ENCODE measurements at regions not wholly inside any gene's neighbourhood (a gene's known extent, or its start where the extent isn't known, plus 50 kb on each side); places are given as distances from the start of the nearest gene placed in this dataset.
"Not testable (repeated sequence)": the region's sequence is repeated elsewhere in the genome, so short reads cannot be mapped to it uniquely, and the experiment has no call there.

- ChIA-PET POLR2A (no interaction called here), CTCF (no interaction called here)
- Mint-ChIP-seq H3K4me3 (no peak overlapping the region), H3K36me3 (no peaks in the 10 kb centered on the region), H3K9me3 (no peaks in the 10 kb centered on the region), H3K4me1 (ENCODE audit: low read depth) (no peaks in the 10 kb centered on the region), H3K27ac (no peak overlapping the region), H3K27me3 (peaks cover 1% of the 10 kb centered on the region)
- intact Hi-C loops (cut with micrococcal nuclease): no loop called here
- DNase-seq: no peak
Measured at GRCh38 chr6:126716826-126717509, 377.1 kb downstream of the CENPW start.

GRCh38 chr6:126718600-126719327 is 378.8 kb downstream of the CENPW start:
- Mint-ChIP-seq H3K27me3 (peaks cover 1% of the 10 kb centered on the region), H3K9me3 (no peaks in the 10 kb centered on the region), H3K27ac (no peak overlapping the region), H3K4me1 (ENCODE audit: low read depth) (no peaks in the 10 kb centered on the region), H3K36me3 (no peaks in the 10 kb centered on the region), H3K4me3 (no peak overlapping the region)
- intact Hi-C loops (cut with micrococcal nuclease): no loop called here
- CTCF ChIA-PET: no interaction called here
- POLR2A ChIA-PET: no interaction called here
- no peak for DNase-seq

- intact Hi-C loops (cut with micrococcal nuclease): no loop called here
Measured at GRCh38 chr6:126720304-126720703, 380.4 kb downstream of the CENPW start.

GRCh38 chr6:126721581-126722160 is 381.8 kb downstream of the CENPW start:
- Mint-ChIP-seq H3K27ac (no peak overlapping the region), H3K4me3 (no peak overlapping the region), H3K4me1 (ENCODE audit: low read depth) (no peaks in the 10 kb centered on the region), H3K9me3 (no peaks in the 10 kb centered on the region), H3K36me3 (no peaks in the 10 kb centered on the region), H3K27me3 (no peaks in the 10 kb centered on the region)
- POLR2A ChIA-PET: no interaction called here
- CTCF ChIA-PET: no interaction called here
- intact Hi-C loops (cut with micrococcal nuclease): no loop called here
- DNase-seq: no peak

More at GRCh38 chr6:126720304-126720703, 380.4 kb downstream of the CENPW start:
- H3K4me1 Mint-ChIP-seq (ENCODE audit: low read depth): no peaks in the 10 kb centered on the region
- ChIA-PET POLR2A (no interaction called here), CTCF (no interaction called here)
- no peak for DNase-seq
- no peak overlapping the region for H3K27ac Mint-ChIP-seq
- H3K36me3 Mint-ChIP-seq: no peaks in the 10 kb centered on the region
- H3K9me3 Mint-ChIP-seq: no peaks in the 10 kb centered on the region
- H3K27me3 Mint-ChIP-seq: peaks cover 1% of the 10 kb centered on the region
- H3K4me3 Mint-ChIP-seq: no peak overlapping the region

GRCh38 chr6:126722411-126722810 is 382.5 kb downstream of the CENPW start:
- ChIA-PET CTCF (no interaction called here), POLR2A (no interaction called here)
- no peaks in the 10 kb centered on the region for H3K4me1 Mint-ChIP-seq (ENCODE audit: low read depth)
- H3K4me3 Mint-ChIP-seq: no peak overlapping the region
- H3K9me3 Mint-ChIP-seq: peaks cover 4% of the 10 kb centered on the region
- H3K36me3 Mint-ChIP-seq: no peaks in the 10 kb centered on the region
- H3K27ac Mint-ChIP-seq: no peak overlapping the region
- H3K27me3 Mint-ChIP-seq: no peaks in the 10 kb centered on the region
- intact Hi-C loops (cut with micrococcal nuclease): no loop called here
- DNase-seq: no peak

GRCh38 chr6:126723541-126724170 is 383.7 kb downstream of the CENPW start:
- ChIA-PET CTCF (no interaction called here), POLR2A (no interaction called here)
- Mint-ChIP-seq H3K36me3 (no peaks in the 10 kb centered on the region), H3K4me1 (ENCODE audit: low read depth) (no peaks in the 10 kb centered on the region), H3K4me3 (no peak overlapping the region), H3K27me3 (no peaks in the 10 kb centered on the region), H3K27ac (no peak overlapping the region), H3K9me3 (peaks cover 8% of the 10 kb centered on the region)
- intact Hi-C loops (cut with micrococcal nuclease): no loop called here
- no peak for DNase-seq

- no peak for DNase-seq
- Mint-ChIP-seq H3K4me1 (ENCODE audit: low read depth) (no peaks in the 10 kb centered on the region), H3K36me3 (no peaks in the 10 kb centered on the region), H3K4me3 (no peak overlapping the region), H3K27ac (no peak overlapping the region), H3K27me3 (no peaks in the 10 kb centered on the region), H3K9me3 (peaks cover 10% of the 10 kb centered on the region)
- intact Hi-C loops (cut with micrococcal nuclease): no loop called here
- POLR2A ChIA-PET: no interaction called here
- CTCF ChIA-PET: no interaction called here
Measured at GRCh38 chr6:126724821-126725220, 384.9 kb downstream of the CENPW start.

- peaks cover 12% of the 10 kb centered on the region for H3K9me3 Mint-ChIP-seq
- CTCF ChIA-PET; H3K36me3 Mint-ChIP-seq; H3K27me3 Mint-ChIP-seq; H3K4me3 Mint-ChIP-seq; H3K4me1 Mint-ChIP-seq (ENCODE audit: low read depth); POLR2A ChIA-PET; intact Hi-C loops (cut with micrococcal nuclease); H3K27ac Mint-ChIP-seq; DNase-seq: not testable (repeated sequence)
Measured at GRCh38 chr6:126726454-126726853, 386.5 kb downstream of the CENPW start.

GRCh38 chr6:126738146-126738545 is 380.3 kb upstream of the RSPO3 start:
- Mint-ChIP-seq H3K36me3 (no peaks in the 10 kb centered on the region), H3K4me3 (no peak overlapping the region), H3K27me3 (no peaks in the 10 kb centered on the region), H3K9me3 (no peaks in the 10 kb centered on the region), H3K4me1 (ENCODE audit: low read depth) (no peaks in the 10 kb centered on the region), H3K27ac (no peak overlapping the region)
- intact Hi-C loops (cut with micrococcal nuclease): no loop called here
- POLR2A ChIA-PET: no interaction called here
- DNase-seq: no peak
- CTCF ChIA-PET: no interaction called here

GRCh38 chr6:126738641-126739040 is 379.8 kb upstream of the RSPO3 start:
- H3K4me3 Mint-ChIP-seq: no peak overlapping the region
- ChIA-PET CTCF (no interaction called here), POLR2A (no interaction called here)

GRCh38 chr6:126743076-126743475 is 375.4 kb upstream of the RSPO3 start:
- intact Hi-C loops (cut with micrococcal nuclease): no loop called here
- H3K36me3 Mint-ChIP-seq: no peaks in the 10 kb centered on the region
- CTCF ChIA-PET: no interaction called here
- H3K27me3 Mint-ChIP-seq: no peaks in the 10 kb centered on the region
- no peak for DNase-seq
- POLR2A ChIA-PET: no interaction called here
- no peak overlapping the region for H3K4me3 Mint-ChIP-seq
- no peak overlapping the region for H3K27ac Mint-ChIP-seq
- no peaks in the 10 kb centered on the region for H3K9me3 Mint-ChIP-seq
- H3K4me1 Mint-ChIP-seq (ENCODE audit: low read depth): no peaks in the 10 kb centered on the region

More at GRCh38 chr6:126738641-126739040, 379.8 kb upstream of the RSPO3 start:
- Mint-ChIP-seq H3K36me3 (no peaks in the 10 kb centered on the region), H3K27me3 (no peaks in the 10 kb centered on the region), H3K4me1 (ENCODE audit: low read depth) (no peaks in the 10 kb centered on the region), H3K9me3 (no peaks in the 10 kb centered on the region), H3K27ac (no peak overlapping the region)
- no peak for DNase-seq
- intact Hi-C loops (cut with micrococcal nuclease): no loop called here

- CTCF ChIA-PET: no interaction called here
Measured at GRCh38 chr6:126747728-126748540, 370.5 kb upstream of the RSPO3 start.

More at GRCh38 chr6:126747728-126748540, 370.5 kb upstream of the RSPO3 start:
- Mint-ChIP-seq H3K36me3 (no peaks in the 10 kb centered on the region), H3K4me1 (ENCODE audit: low read depth) (no peaks in the 10 kb centered on the region), H3K27ac (no peak overlapping the region), H3K27me3 (no peaks in the 10 kb centered on the region), H3K9me3 (peaks cover 9% of the 10 kb centered on the region), H3K4me3 (no peak overlapping the region)
- intact Hi-C loops (cut with micrococcal nuclease): no loop called here
- no peak for DNase-seq
- POLR2A ChIA-PET: no interaction called here
